NT2/D1 (cell line): ENCODE measurements at regions not wholly inside any gene's neighbourhood (a gene's known extent, or its start where the extent isn't known, plus 50 kb on each side); places are given as distances from the start of the nearest gene placed in this dataset.

Experiments used
- SUZ12 ChIP-seq: IDR thresholded peaks from 2 replicates; pipeline ENCODE4 v1.6.1; 2011; ENCODE audit not compliant: insufficient read length, insufficient read depth; ENCODE audit errors: extremely low read depth
- YY1 ChIP-seq: IDR thresholded peaks from 2 replicates; pipeline ENCODE4 v1.6.1; 2011; ENCODE audit not compliant: insufficient read length, insufficient read depth
- ZNF274 ChIP-seq: IDR thresholded peaks from 2 replicates; pipeline ENCODE4 v1.6.1; 2011; ENCODE audit warnings: mild to moderate bottlenecking, low read depth, low read length

- TF ChIP-seq SUZ12 = no peak
- no peak for TF ChIP-seq ZNF274
- no peak for TF ChIP-seq YY1
These were observed 186.9 kb downstream of the MN1 start for GRCh38 chr22:27614650-27615007.
